ENCODE measurements at regions not wholly inside any gene's neighbourhood (a gene's known extent, or its start where the extent isn't known, plus 50 kb on each side); places are given as distances from the start of the nearest gene placed in this dataset.

- no peaks in the 10 kb centered on the region for H3K9me3 ChIP-seq (replicated peaks; ENCODE audit: insufficient read depth, low read length)
- H3F3A ChIP-seq (ENCODE audit: insufficient read depth, low read length): no peaks in the 10 kb centered on the region
- no peak for DNase-seq
- no peak overlapping the region for H2AFZ ChIP-seq (ENCODE audit: low read length)
- H3K9ac ChIP-seq (ENCODE audit: low read length): no peak overlapping the region
- H3K36me3 ChIP-seq (replicated peaks; ENCODE audit: insufficient read depth, low read length): no peaks in the 10 kb centered on the region
- no peak overlapping the region for H3K4me3 ChIP-seq (ENCODE audit: low read length)
- no peaks in the 10 kb centered on the region for H3K9me2 ChIP-seq (replicated peaks; ENCODE audit: insufficient read depth, low read length)
- no peaks in the 10 kb centered on the region for H3K4me1 ChIP-seq (ENCODE audit: low read length)
- no peaks in the 10 kb centered on the region for H4K20me1 ChIP-seq (ENCODE audit: insufficient read depth, low read length)
- H3K27me3 ChIP-seq (replicated peaks; ENCODE audit: insufficient read depth, low read length): no peaks in the 10 kb centered on the region
- no peak overlapping the region for H3K4me2 ChIP-seq (ENCODE audit: low read depth, low read length)
- TF ChIP-seq EZH2phosphoT487 (IDR thresholded peaks at IDR 0.05; ENCODE audit: low read length): no peak
- no peak for TF ChIP-seq EZH2 (optimal IDR thresholded peaks at IDR 0.05; ENCODE audit: low read depth, low read length)
- TF ChIP-seq CTCF (IDR thresholded peaks at IDR 0.05; ENCODE audit: low read length): no peak
- no peak overlapping the region for H3K27ac ChIP-seq (ENCODE audit: low read length)
- no peaks in the 10 kb centered on the region for H3K79me2 ChIP-seq (ENCODE audit: low read length)
Measured at GRCh38 chr7:113742377-113742776, 176.4 kb downstream of the PPP1R3A start.

- H3K36me3 ChIP-seq (replicated peaks; ENCODE audit: insufficient read depth, low read length): no peaks in the 10 kb centered on the region
- H3K4me1 ChIP-seq (ENCODE audit: low read length): no peaks in the 10 kb centered on the region
- no peak overlapping the region for H3K4me3 ChIP-seq (ENCODE audit: low read length)
- TF ChIP-seq EZH2 (optimal IDR thresholded peaks at IDR 0.05; ENCODE audit: low read depth, low read length): no peak
- no peaks in the 10 kb centered on the region for H3K9me2 ChIP-seq (replicated peaks; ENCODE audit: insufficient read depth, low read length)
- H2AFZ ChIP-seq (ENCODE audit: low read length): no peak overlapping the region
- DNase-seq: no peak
- no peaks in the 10 kb centered on the region for H3K9me3 ChIP-seq (replicated peaks; ENCODE audit: insufficient read depth, low read length)
- H3K27me3 ChIP-seq (replicated peaks; ENCODE audit: insufficient read depth, low read length): no peaks in the 10 kb centered on the region
- no peak overlapping the region for H3K9ac ChIP-seq (ENCODE audit: low read length)
- H3F3A ChIP-seq (ENCODE audit: insufficient read depth, low read length): no peaks in the 10 kb centered on the region
- H3K4me2 ChIP-seq (ENCODE audit: low read depth, low read length): no peak overlapping the region
- H4K20me1 ChIP-seq (ENCODE audit: insufficient read depth, low read length): no peaks in the 10 kb centered on the region
- no peaks in the 10 kb centered on the region for H3K79me2 ChIP-seq (ENCODE audit: low read length)
- no peak overlapping the region for H3K27ac ChIP-seq (ENCODE audit: low read length)
Measured at GRCh38 chr7:113731571-113731970, 187.2 kb downstream of the PPP1R3A start.

- no peaks in the 10 kb centered on the region for H3K4me1 ChIP-seq (ENCODE audit: low read length)
- H3K4me3 ChIP-seq (ENCODE audit: low read length): no peak overlapping the region
- TF ChIP-seq EZH2 (optimal IDR thresholded peaks at IDR 0.05; ENCODE audit: low read depth, low read length) (no peak), EZH2phosphoT487 (IDR thresholded peaks at IDR 0.05; ENCODE audit: low read length) (no peak), CTCF (IDR thresholded peaks at IDR 0.05; ENCODE audit: low read length) (no peak)
- no peaks in the 10 kb centered on the region for H3K9me3 ChIP-seq (replicated peaks; ENCODE audit: insufficient read depth, low read length)
- H3K4me2 ChIP-seq (ENCODE audit: low read depth, low read length): no peak overlapping the region
- DNase-seq: no peak
- H3K27ac ChIP-seq (ENCODE audit: low read length): no peak overlapping the region
- H3K9me2 ChIP-seq (replicated peaks; ENCODE audit: insufficient read depth, low read length): no peaks in the 10 kb centered on the region
- H3F3A ChIP-seq (ENCODE audit: insufficient read depth, low read length): no peaks in the 10 kb centered on the region
- no peaks in the 10 kb centered on the region for H4K20me1 ChIP-seq (ENCODE audit: insufficient read depth, low read length)
- no peaks in the 10 kb centered on the region for H3K36me3 ChIP-seq (replicated peaks; ENCODE audit: insufficient read depth, low read length)
- H3K79me2 ChIP-seq (ENCODE audit: low read length): no peaks in the 10 kb centered on the region
- H3K27me3 ChIP-seq (replicated peaks; ENCODE audit: insufficient read depth, low read length): no peaks in the 10 kb centered on the region
- no peak overlapping the region for H2AFZ ChIP-seq (ENCODE audit: low read length)
- H3K9ac ChIP-seq (ENCODE audit: low read length): no peak overlapping the region
Measured at GRCh38 chr7:113730309-113730955, 188.4 kb downstream of the PPP1R3A start.

- H3K9me3 ChIP-seq (replicated peaks; ENCODE audit: insufficient read depth, low read length): no peaks in the 10 kb centered on the region
- no peak for TF ChIP-seq EZH2 (optimal IDR thresholded peaks at IDR 0.05; ENCODE audit: low read depth, low read length)
- no peaks in the 10 kb centered on the region for H3K79me2 ChIP-seq (ENCODE audit: low read length)
- no peaks in the 10 kb centered on the region for H3F3A ChIP-seq (ENCODE audit: insufficient read depth, low read length)
- DNase-seq: peak; percentile 4
- no peak overlapping the region for H3K27ac ChIP-seq (ENCODE audit: low read length)
- H3K36me3 ChIP-seq (replicated peaks; ENCODE audit: insufficient read depth, low read length): no peaks in the 10 kb centered on the region
- H3K4me1 ChIP-seq (ENCODE audit: low read length): no peaks in the 10 kb centered on the region
- no peak overlapping the region for H2AFZ ChIP-seq (ENCODE audit: low read length)
- H3K27me3 ChIP-seq (replicated peaks; ENCODE audit: insufficient read depth, low read length): no peaks in the 10 kb centered on the region
- no peaks in the 10 kb centered on the region for H4K20me1 ChIP-seq (ENCODE audit: insufficient read depth, low read length)
- H3K9me2 ChIP-seq (replicated peaks; ENCODE audit: insufficient read depth, low read length): no peaks in the 10 kb centered on the region
- no peak overlapping the region for H3K9ac ChIP-seq (ENCODE audit: low read length)
- H3K4me2 ChIP-seq (ENCODE audit: low read depth, low read length): no peak overlapping the region
- H3K4me3 ChIP-seq (ENCODE audit: low read length): no peak overlapping the region
Measured at GRCh38 chr7:113727486-113727885, 191.3 kb downstream of the PPP1R3A start.
